HepG2 (cell line): ENCODE measurements at regions not wholly inside any gene's neighbourhood (a gene's known extent, or its start where the extent isn't known, plus 50 kb on each side); places are given as distances from the start of the nearest gene placed in this dataset.

ENCODE experiments used
- FOXK1 ChIP-seq: sonication (generic); formaldehyde crosslinking; IDR thresholded peaks from 2 replicates; pipeline ENCODE4 v1.4.0; 2020; ENCODE audit warnings: low read depth, missing genetic modification reagents, borderline replicate concordance
- HHEX ChIP-seq: IDR thresholded peaks from 2 replicates; pipeline ENCODE4 v1.6.1; 2016; ENCODE audit warnings: control low read depth
- HIC2 ChIP-seq: sonication (generic); formaldehyde crosslinking; IDR thresholded peaks from 2 replicates; pipeline ENCODE4 v1.9.0; 2022; ENCODE audit warnings: low read depth, missing genetic modification reagents
- HOXA3 ChIP-seq: sonication (generic); formaldehyde crosslinking; IDR thresholded peaks from 2 replicates; pipeline ENCODE4 v1.5.0; 2020; ENCODE audit warnings: missing genetic modification reagents
- MATR3 ChIP-seq: sonication (generic); formaldehyde crosslinking; IDR thresholded peaks from 2 replicates; pipeline ENCODE4 v1.4.0; 2020; ENCODE audit warnings: missing genetic modification reagents
- MLXIP ChIP-seq: sonication (generic); formaldehyde crosslinking; IDR thresholded peaks from 2 replicates; pipeline ENCODE4 v1.9.0; 2021; ENCODE audit warnings: missing genetic modification reagents, borderline replicate concordance
- NFE2 ChIP-seq: sonication (generic); formaldehyde crosslinking; IDR thresholded peaks from 2 replicates; pipeline ENCODE4 v1.4.0; 2020; ENCODE audit warnings: missing genetic modification reagents
- NFIB ChIP-seq: sonication (generic); formaldehyde crosslinking; IDR thresholded peaks from 2 replicates; pipeline ENCODE4 v1.9.0; 2021; ENCODE audit warnings: missing genetic modification reagents, mild to moderate bottlenecking, borderline replicate concordance
- NFKBIZ ChIP-seq: IDR thresholded peaks from 2 replicates; pipeline ENCODE4 v1.6.1; 2018; ENCODE audit warnings: missing genetic modification reagents, missing compliant biosample characterization
- PAF1 ChIP-seq: IDR thresholded peaks from 2 replicates; pipeline ENCODE4 v1.6.1; 2016; ENCODE audit warnings: missing genetic modification reagents, missing compliant biosample characterization
- POLR2A ChIP-seq, 2 experiments: IDR thresholded peaks; 2 replicates each; pipeline ENCODE4 v1.6.1; 2011; ENCODE audit warnings: low read depth in 2 of 2, low read length in 2 of 2, mild to moderate bottlenecking in 1 of 2, moderate library complexity in 1 of 2; ENCODE audit not compliant: insufficient read depth in 1 of 2
- RFXAP ChIP-seq: sonication (generic); formaldehyde crosslinking; IDR thresholded peaks from 2 replicates; pipeline ENCODE4 v1.4.0; 2020; ENCODE audit warnings: missing genetic modification reagents, borderline replicate concordance
- RNF219 ChIP-seq: sonication (generic); formaldehyde crosslinking; IDR thresholded peaks from 2 replicates; pipeline ENCODE4 v1.5.0; 2020; ENCODE audit warnings: mild to moderate bottlenecking, missing genetic modification reagents
- TAF15 ChIP-seq: fragments of 200-400 bp; formaldehyde crosslinking; IDR thresholded peaks from one replicate; pipeline ENCODE4 v1.6.1; 2018; ENCODE audit warnings: mild to moderate bottlenecking, low read depth, low read length; ENCODE audit not compliant: poor library complexity, severe bottlenecking
- ZBTB2 ChIP-seq: sonication (generic); formaldehyde crosslinking; IDR thresholded peaks from 2 replicates; pipeline ENCODE4 v1.8.0; 2022; ENCODE audit warnings: low read depth, missing genetic modification reagents
- ZBTB3 ChIP-seq: sonication (generic); formaldehyde crosslinking; IDR thresholded peaks from 2 replicates; pipeline ENCODE4 v1.4.0; 2020; ENCODE audit warnings: low read depth, mild to moderate bottlenecking, moderate library complexity, missing genetic modification reagents, borderline replicate concordance
- ZNF121 ChIP-seq: sonication (generic); formaldehyde crosslinking; IDR thresholded peaks from 2 replicates; pipeline ENCODE4 v1.5.0; 2020; ENCODE audit warnings: mild to moderate bottlenecking, missing genetic modification reagents
- ZNF597 ChIP-seq: sonication (generic); formaldehyde crosslinking; IDR thresholded peaks from 2 replicates; pipeline ENCODE4 v1.5.0; 2020; ENCODE audit warnings: missing genetic modification reagents
- ZNF747 ChIP-seq: sonication (generic); formaldehyde crosslinking; IDR thresholded peaks from 2 replicates; pipeline ENCODE4 v1.8.1; 2023; ENCODE audit warnings: missing genetic modification reagents, mild to moderate bottlenecking, borderline replicate concordance

GRCh38 chr7:26001662-26002244 lies 150.2 kb upstream of the NFE2L3 start (continued):
- TF ChIP-seq ZBTB2 (CRISPR knock-in tag), result no peak
- no peak for TF ChIP-seq ZNF597 (CRISPR knock-in tag)
- TF ChIP-seq ZBTB3, result no peak
- TF ChIP-seq RFXAP (CRISPR knock-in tag), result no peak
- no peak for TF ChIP-seq MLXIP (CRISPR knock-in tag)
- no peak for TF ChIP-seq PAF1 (CRISPR knock-in tag)
- peak; percentile 76; the same call in 1 of the 2 replicates for TF ChIP-seq HHEX (CRISPR knock-in tag)
- TF ChIP-seq POLR2A (IDR thresholded peaks at IDR 0.05; ENCODE audit: insufficient read depth in 1 of 2, low read depth in 2 of 2, low read length in 2 of 2), result no peak
- TF ChIP-seq NFIB (CRISPR knock-in tag), result no peak
- TF ChIP-seq HOXA3 (CRISPR knock-in tag), result 0 out of 2 replicates have a peak, but pooled peaks have one; percentile 23
- no peak for TF ChIP-seq ZNF747
- TF ChIP-seq TAF15, result no peak
- TF ChIP-seq NFE2 (CRISPR knock-in tag), result no peak
- 0 out of 2 replicates have a peak, but pooled peaks have one; percentile 53 for TF ChIP-seq NFKBIZ (CRISPR knock-in tag)
- TF ChIP-seq FOXK1 (CRISPR knock-in tag), result 0 out of 2 replicates have a peak, but pooled peaks have one; percentile 30
- TF ChIP-seq HIC2 (CRISPR knock-in tag), result peak; percentile 74
- no peak for TF ChIP-seq ZNF121 (CRISPR knock-in tag)
- no peak for TF ChIP-seq RNF219 (CRISPR knock-in tag)
- no peak for TF ChIP-seq MATR3 (CRISPR knock-in tag)
